ENCODE measurements at regions not wholly inside any gene's neighbourhood (a gene's known extent, or its start where the extent isn't known, plus 50 kb on each side); places are given as distances from the start of the nearest gene placed in this dataset.

DNA sequence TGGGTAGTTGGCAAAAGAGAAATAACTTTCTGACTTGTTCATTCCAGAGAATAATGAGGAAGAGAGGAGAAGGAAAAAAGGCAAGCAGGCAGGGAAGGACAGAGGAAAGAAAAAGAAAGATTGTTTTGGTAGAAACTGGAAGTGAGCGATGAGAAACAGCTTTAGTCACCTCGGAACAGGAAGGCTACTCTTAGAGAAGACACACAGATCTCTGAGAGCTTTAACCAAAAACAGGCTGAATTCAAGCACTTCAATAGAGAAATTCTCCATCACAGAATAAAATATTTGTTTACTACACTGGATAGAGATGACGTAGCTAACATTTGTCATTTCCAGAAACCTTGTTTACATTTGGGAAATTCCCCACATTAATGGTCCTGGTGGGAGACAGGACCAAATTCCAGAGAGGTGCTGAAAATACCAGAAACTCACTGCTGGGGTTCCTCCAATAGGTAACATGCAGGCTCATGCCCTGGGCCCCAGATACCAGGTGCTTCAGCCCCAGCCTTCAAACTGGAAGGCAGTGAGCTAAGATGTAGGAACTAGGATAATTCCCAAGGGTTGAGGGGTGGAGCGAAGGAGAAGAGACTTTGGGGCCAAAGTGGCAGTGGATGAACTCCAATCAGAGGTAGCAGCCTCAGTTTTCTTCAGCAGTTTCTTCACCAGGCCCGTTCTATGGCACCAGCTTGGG lies 227.7 kb upstream of the GRAMD2B start:
- TF ChIP-seq POLR2A (IDR thresholded peaks at IDR 0.05; ENCODE audit: low read depth, low read length) (no peak), POLR2AphosphoS5 (IDR thresholded peaks at IDR 0.05; ENCODE audit: low read depth, low read length) (no peak)

Measured in GM12892 (cell line).